Activated CD4-positive, alpha-beta T cell treated with anti-CD3 and anti-CD28 coated beads, Interleukin-2, amount 50 U/mL, for 48 hours (primary cell): ENCODE measurements at regions not wholly inside any gene's neighbourhood (a gene's known extent, or its start where the extent isn't known, plus 50 kb on each side); places are given as distances from the start of the nearest gene placed in this dataset.
"Not testable (repeated sequence)": the region's sequence is repeated elsewhere in the genome, so short reads cannot be mapped to it uniquely, and the experiment has no call there.

Source experiments
- DNase-seq, 2 experiments: peaks; one replicate each; pipeline ENCODE4 v3.0.0-alpha.2; 2020

GRCh38 chr3:194051366-194052149 lies 84.4 kb upstream of the HES1 start:
- no peak for DNase-seq

GRCh38 chr3:194053136-194053535 lies 82.8 kb upstream of the HES1 start:
- no peak for DNase-seq

- DNase-seq: no peak
Measured at GRCh38 chr3:194054016-194054415, 81.9 kb upstream of the HES1 start.

- DNase-seq: no peak
Measured at GRCh38 chr3:194054540-194054939, 81.4 kb upstream of the HES1 start.

- DNase-seq: no peak
Measured at GRCh38 chr3:194054961-194055360, 81.0 kb upstream of the HES1 start.

- DNase-seq: not testable (repeated sequence)
Measured at GRCh38 chr3:194056323-194056722, 79.6 kb upstream of the HES1 start.

- no peak for DNase-seq
Measured at GRCh38 chr3:194056731-194057415, 79.1 kb upstream of the HES1 start.

GRCh38 chr3:194057570-194058188 lies 78.3 kb upstream of the HES1 start:
- DNase-seq: no peak

- peak; percentile 39 to 51 for DNase-seq
Measured at GRCh38 chr3:194058189-194058571, 77.8 kb upstream of the HES1 start.

- DNase-seq: no peak
Measured at GRCh38 chr3:194058753-194059152, 77.2 kb upstream of the HES1 start.

GRCh38 chr3:194061421-194062030 lies 74.4 kb upstream of the HES1 start:
- no peak for DNase-seq

- no peak for DNase-seq
Measured at GRCh38 chr3:194062830-194063229, 73.1 kb upstream of the HES1 start.

- no peak for DNase-seq
Measured at GRCh38 chr3:194064380-194065332, 71.3 kb upstream of the HES1 start.

- DNase-seq: not testable (repeated sequence)
Measured at GRCh38 chr3:194067327-194067726, 68.6 kb upstream of the HES1 start.

GRCh38 chr3:194067949-194068362 lies 68.0 kb upstream of the HES1 start:
- DNase-seq: no peak

GRCh38 chr3:194069421-194070219 lies 66.3 kb upstream of the HES1 start:
- no peak for DNase-seq

- no peak for DNase-seq
Measured at GRCh38 chr3:194070220-194070633, 65.7 kb upstream of the HES1 start.

GRCh38 chr3:194070634-194071409 lies 65.1 kb upstream of the HES1 start:
- DNase-seq: peak; percentile 80 to 84

GRCh38 chr3:194072097-194072428 lies 63.9 kb upstream of the HES1 start:
- DNase-seq: no peak

- no peak for DNase-seq
Measured at GRCh38 chr3:194072691-194073279, 63.2 kb upstream of the HES1 start.
